ENCODE measurements at regions not wholly inside any gene's neighbourhood (a gene's known extent, or its start where the extent isn't known, plus 50 kb on each side); places are given as distances from the start of the nearest gene placed in this dataset.

DNA sequence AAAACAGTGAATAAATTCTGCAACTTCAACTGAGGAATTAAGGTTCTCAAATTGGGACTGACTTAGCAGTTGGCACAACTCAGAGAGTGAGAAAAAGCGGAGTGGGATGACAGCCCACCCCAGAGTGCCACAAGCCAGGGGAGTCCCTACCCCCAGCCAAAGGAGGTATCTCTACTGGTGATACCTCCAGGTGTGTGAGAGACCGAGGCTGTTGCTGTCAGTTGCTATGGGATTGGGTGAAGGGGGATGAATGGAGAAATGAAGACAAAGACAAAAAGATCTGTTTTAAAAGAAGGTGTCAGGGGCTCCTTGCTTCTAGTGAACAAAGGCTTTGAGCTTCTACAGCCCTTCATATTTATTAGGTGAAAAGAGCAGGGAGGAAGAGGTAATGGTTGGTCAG lies 71.4 kb upstream of the UGT2B10 start:
- no peaks in the 10 kb centered on the region for H3K27me3 ChIP-seq (ENCODE audit: control insufficient read depth, insufficient read depth, low read length)
- H3K36me3 ChIP-seq (ENCODE audit: control insufficient read depth in 2 of 3, insufficient read depth in 3 of 3, low read length in 3 of 3) = no peaks in the 10 kb centered on the region
- no peak overlapping the region for H3K9ac ChIP-seq (ENCODE audit: low read length in 3 of 3)
- peak overlapping the region; percentile 36 to 41 for H3K27ac ChIP-seq (ENCODE audit: low read depth in 2 of 2, low read length in 2 of 2)
- DNase-seq (no peak), FAIRE-seq (no peak)
- no peaks in the 10 kb centered on the region for H3K9me3 ChIP-seq (ENCODE audit: control insufficient read depth in 2 of 3, insufficient read depth in 1 of 3, low read length in 3 of 3)
- H3K4me3 ChIP-seq (ENCODE audit: low read length in 3 of 3) = no peak overlapping the region
- H3K4me1 ChIP-seq (ENCODE audit: control insufficient read depth in 2 of 3, insufficient read depth in 2 of 3, low read depth in 1 of 3, low read length in 3 of 3) = peaks cover 0 to 5% (median 5%) of the 10 kb centered on the region in 3 donors
- intact Hi-C loops (cut with DNase I) = no loop called here
- TF ChIP-seq, protein P1, sequence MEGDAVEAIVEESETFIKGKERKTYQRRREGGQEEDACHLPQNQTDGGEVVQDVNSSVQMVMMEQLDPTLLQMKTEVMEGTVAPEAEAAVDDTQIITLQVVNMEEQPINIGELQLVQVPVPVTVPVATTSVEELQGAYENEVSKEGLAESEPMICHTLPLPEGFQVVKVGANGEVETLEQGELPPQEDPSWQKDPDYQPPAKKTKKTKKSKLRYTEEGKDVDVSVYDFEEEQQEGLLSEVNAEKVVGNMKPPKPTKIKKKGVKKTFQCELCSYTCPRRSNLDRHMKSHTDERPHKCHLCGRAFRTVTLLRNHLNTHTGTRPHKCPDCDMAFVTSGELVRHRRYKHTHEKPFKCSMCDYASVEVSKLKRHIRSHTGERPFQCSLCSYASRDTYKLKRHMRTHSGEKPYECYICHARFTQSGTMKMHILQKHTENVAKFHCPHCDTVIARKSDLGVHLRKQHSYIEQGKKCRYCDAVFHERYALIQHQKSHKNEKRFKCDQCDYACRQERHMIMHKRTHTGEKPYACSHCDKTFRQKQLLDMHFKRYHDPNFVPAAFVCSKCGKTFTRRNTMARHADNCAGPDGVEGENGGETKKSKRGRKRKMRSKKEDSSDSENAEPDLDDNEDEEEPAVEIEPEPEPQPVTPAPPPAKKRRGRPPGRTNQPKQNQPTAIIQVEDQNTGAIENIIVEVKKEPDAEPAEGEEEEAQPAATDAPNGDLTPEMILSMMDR (IDR thresholded peaks at IDR 0.05; ENCODE audit: borderline replicate concordance, extremely low read depth, insufficient read depth) = no peak

DNA sequence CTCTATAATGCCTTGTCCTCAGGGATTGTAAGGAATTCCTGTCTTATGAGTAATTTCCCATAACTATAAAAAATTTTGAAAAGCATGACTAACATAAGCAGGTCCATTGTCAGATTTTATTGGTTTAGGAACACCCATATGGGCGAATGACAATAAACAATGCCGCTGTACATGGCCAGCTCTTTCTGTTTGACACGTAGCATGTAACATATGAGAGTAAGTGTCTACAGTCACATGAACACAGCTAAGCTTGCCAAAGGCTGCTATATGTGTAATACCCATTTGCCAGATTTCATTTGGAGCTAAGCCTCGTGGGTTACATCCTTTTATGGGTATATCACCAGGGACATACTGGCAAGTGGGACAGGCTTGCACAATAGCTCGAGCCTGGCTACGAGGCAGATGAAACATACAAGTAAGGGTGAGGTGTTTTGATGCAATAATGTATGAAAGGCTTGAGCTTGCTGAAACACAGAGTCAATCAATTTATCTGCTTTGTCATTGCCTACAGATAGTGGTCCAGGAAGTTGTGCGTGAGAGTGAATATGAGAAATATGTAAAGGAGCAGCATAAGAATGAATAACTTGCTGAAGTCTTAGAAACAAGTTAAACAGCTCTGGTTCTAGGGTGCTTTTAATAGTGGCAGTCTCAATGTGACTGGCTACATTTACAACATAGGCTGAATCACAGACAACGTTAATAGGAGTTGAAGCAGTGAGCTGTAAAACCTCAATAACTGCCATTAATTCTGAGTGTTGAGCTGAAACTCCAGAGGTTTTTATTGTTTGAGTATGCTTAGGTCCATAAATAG lies 67.4 kb upstream of the UGT2B10 start:
- DNase-seq (peak in 2 of 5 donors; percentile 33 to 35), FAIRE-seq (no peak)
- Histone ChIP-seq H3K9me3 (ENCODE audit: control insufficient read depth in 2 of 3, insufficient read depth in 1 of 3, low read length in 3 of 3) (no peaks in the 10 kb centered on the region), H3K36me3 (ENCODE audit: control insufficient read depth in 2 of 3, insufficient read depth in 3 of 3, low read length in 3 of 3) (no peaks in the 10 kb centered on the region), H3K9ac (ENCODE audit: low read length in 3 of 3) (no peak overlapping the region), H3K27me3 (ENCODE audit: control insufficient read depth, insufficient read depth, low read length) (no peaks in the 10 kb centered on the region), H3K4me3 (ENCODE audit: low read length in 3 of 3) (peak overlapping the region in 1 of 3 donors; percentile 47), H3K27ac (ENCODE audit: low read depth in 2 of 2, low read length in 2 of 2) (peak overlapping the region in 1 of 2 donors; percentile 47), H3K4me1 (ENCODE audit: control insufficient read depth in 2 of 3, insufficient read depth in 2 of 3, low read depth in 1 of 3, low read length in 3 of 3) (peaks cover 0 to 17% (median 5%) of the 10 kb centered on the region in 3 donors)
- TF ChIP-seq, protein P1 (IDR thresholded peaks at IDR 0.05; ENCODE audit: borderline replicate concordance, extremely low read depth, insufficient read depth) = no peak
- intact Hi-C loops (cut with DNase I) = no loop called here

DNA sequence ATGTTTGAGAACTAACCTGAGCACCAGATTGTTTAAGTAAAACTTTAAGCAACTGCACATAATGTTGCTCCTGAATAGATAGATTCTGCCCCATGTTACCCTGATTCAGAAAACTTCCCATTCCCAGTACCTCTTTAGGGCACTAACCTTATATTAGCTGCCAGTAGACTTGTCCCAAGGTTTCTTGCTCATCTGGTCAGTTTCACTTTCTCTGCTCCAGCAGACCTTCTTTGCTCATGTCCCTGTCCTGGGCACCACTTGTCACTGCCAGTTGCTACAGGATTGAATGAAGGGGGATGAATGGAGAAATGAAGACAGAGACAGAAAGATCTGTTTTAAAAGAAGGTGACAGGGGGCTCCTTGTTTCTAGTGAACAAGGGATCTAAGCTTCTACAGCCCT lies 65.2 kb upstream of the UGT2B10 start:
- no peak overlapping the region for H3K27ac ChIP-seq (ENCODE audit: low read depth in 2 of 2, low read length in 2 of 2)
- H3K4me3 ChIP-seq (ENCODE audit: low read length in 3 of 3) = peak overlapping the region in 2 of 3 donors; percentile 9 to 47
- TF ChIP-seq, protein P1 (IDR thresholded peaks at IDR 0.05; ENCODE audit: borderline replicate concordance, extremely low read depth, insufficient read depth) = no peak
- peak overlapping the region in 1 of 3 donors; percentile 36 for H3K9ac ChIP-seq (ENCODE audit: low read length in 3 of 3)
- H3K36me3 ChIP-seq (ENCODE audit: control insufficient read depth in 2 of 3, insufficient read depth in 3 of 3, low read length in 3 of 3) = no peaks in the 10 kb centered on the region
- peaks cover 0 to 11% (median 3%) of the 10 kb centered on the region in 3 donors for H3K4me1 ChIP-seq (ENCODE audit: control insufficient read depth in 2 of 3, insufficient read depth in 2 of 3, low read depth in 1 of 3, low read length in 3 of 3)
- intact Hi-C loops (cut with DNase I) = no loop called here
- H3K9me3 ChIP-seq (ENCODE audit: control insufficient read depth in 2 of 3, insufficient read depth in 1 of 3, low read length in 3 of 3) = no peaks in the 10 kb centered on the region
- DNase-seq = no peak
- no peaks in the 10 kb centered on the region for H3K27me3 ChIP-seq (ENCODE audit: control insufficient read depth, insufficient read depth, low read length)
- FAIRE-seq = no peak

Data from kidney (tissue), 13 donors.